Peyer's patch (tissue), 4 donors: ENCODE measurements at regions not wholly inside any gene's neighbourhood (a gene's known extent, or its start where the extent isn't known, plus 50 kb on each side); places are given as distances from the start of the nearest gene placed in this dataset.

Experiments
- CTCF ChIP-seq, 6 experiments: fragments of 450-650 bp in 4 of 6; fragments of 200-600 bp in 2 of 6; sonication (generic) in 1 of 6; IDR thresholded peaks; one replicate each; pipeline ENCODE4 v1.5.1; 2017 to 2019; ENCODE audit warnings: antibody characterized with exemption in 6 of 6, mild to moderate bottlenecking in 3 of 6, moderate library complexity in 1 of 6
- POLR2A ChIP-seq, 2 donors: fragments of 450-650 bp; IDR thresholded peaks; one replicate each; pipeline ENCODE4 v1.5.1; 2017; ENCODE audit warnings: antibody characterized with exemption in 2 of 2, mild to moderate bottlenecking in 2 of 2, moderate library complexity in 2 of 2

DNA sequence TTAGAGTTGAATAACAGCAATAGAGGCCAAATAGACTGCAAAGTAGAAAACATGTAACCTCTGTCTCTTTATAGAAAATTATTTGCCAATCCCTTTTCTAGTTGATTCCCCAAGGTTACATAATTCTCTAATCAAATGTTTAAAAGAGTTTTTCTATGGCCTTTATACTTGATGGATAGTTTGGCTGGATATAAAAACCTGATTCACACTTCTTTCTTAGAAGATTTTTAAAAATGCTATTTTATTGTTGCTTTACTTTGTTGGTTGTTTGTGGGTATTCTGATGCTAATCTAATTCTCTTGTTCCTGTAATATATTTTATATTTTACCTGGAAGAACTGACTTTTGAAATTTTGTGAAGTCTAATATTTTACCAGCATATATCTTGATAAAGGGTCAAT, 331.1 kb upstream of the MTPN start:
- TF ChIP-seq POLR2A (IDR thresholded peaks at IDR 0.05) = no peak
- TF ChIP-seq CTCF (IDR thresholded peaks at IDR 0.05) = no peak
